H9 (cell line): ENCODE measurements at regions not wholly inside any gene's neighbourhood (a gene's known extent, or its start where the extent isn't known, plus 50 kb on each side); places are given as distances from the start of the nearest gene placed in this dataset.

Experiments used
- DNase-seq: peaks from one replicate; pipeline ENCODE4 v3.0.0-alpha.2; 2017
- H2AFZ ChIP-seq: one replicate; pipeline ENCODE4 v1.6.1; 2013; ENCODE audit warnings: mild to moderate bottlenecking, low read length, control low read depth, moderate library complexity
- H2AK5ac ChIP-seq: 2 replicates; pipeline ENCODE4 v1.6.1; 2013; ENCODE audit warnings: low read length, control low read depth, mixed read lengths; ENCODE audit not compliant: insufficient read length
- H2BK120ac ChIP-seq: one replicate; pipeline ENCODE4 v1.6.1; 2013; ENCODE audit warnings: low read depth, mild to moderate bottlenecking, low read length, control low read depth, inconsistent platforms; ENCODE audit not compliant: poor library complexity, severe bottlenecking
- H2BK12ac ChIP-seq: 2 replicates; pipeline ENCODE4 v1.6.1; 2013; ENCODE audit warnings: low read length, control low read depth, mixed read lengths, low read depth; ENCODE audit not compliant: insufficient read length
- H2BK15ac ChIP-seq: 2 replicates; pipeline ENCODE4 v1.6.1; 2013; ENCODE audit warnings: low read depth, low read length, control low read depth
- H2BK20ac ChIP-seq: one replicate; pipeline ENCODE4 v1.6.1; 2013; ENCODE audit warnings: low read depth, mild to moderate bottlenecking, low read length, control low read depth, inconsistent platforms; ENCODE audit not compliant: poor library complexity, severe bottlenecking
- H2BK5ac ChIP-seq: 2 replicates; pipeline ENCODE4 v1.6.1; 2013; ENCODE audit warnings: low read length, control low read depth, mixed read lengths; ENCODE audit not compliant: insufficient read length
- H3K14ac ChIP-seq: 2 replicates; pipeline ENCODE4 v1.6.1; 2013; ENCODE audit warnings: low read length, control low read depth; ENCODE audit not compliant: insufficient read depth
- H3K18ac ChIP-seq: 2 replicates; pipeline ENCODE4 v1.6.1; 2013; ENCODE audit warnings: low read depth, mild to moderate bottlenecking, mixed read lengths, low read length, control low read depth; ENCODE audit not compliant: insufficient read length
- H3K23ac ChIP-seq: 2 replicates; pipeline ENCODE4 v1.6.1; 2013; ENCODE audit warnings: low read length, control low read depth, mixed read lengths, low read depth; ENCODE audit not compliant: insufficient read length
- H3K23me2 ChIP-seq: 2 replicates; pipeline ENCODE4 v1.6.1; 2013; ENCODE audit warnings: low read depth, mild to moderate bottlenecking, mixed read lengths, low read length, control low read depth; ENCODE audit not compliant: insufficient read length, poor library complexity, severe bottlenecking
- H3K27ac ChIP-seq: 2 replicates; pipeline ENCODE4 v1.5.1; 2013; ENCODE audit warnings: low read length, control low read depth, mixed read lengths, low read depth; ENCODE audit not compliant: insufficient read length
- H3K27me3 ChIP-seq: 2 replicates; pipeline ENCODE4 v1.6.1; 2013; ENCODE audit warnings: low read length, control low read depth, inconsistent platforms; ENCODE audit not compliant: insufficient read depth
- H3K4ac ChIP-seq: 2 replicates; pipeline ENCODE4 v1.6.1; 2013; ENCODE audit warnings: low read depth, mild to moderate bottlenecking, control low read depth, inconsistent platforms, low read length, moderate library complexity
- H3K4me1 ChIP-seq: 2 replicates; pipeline ENCODE4 v1.6.1; 2013; ENCODE audit warnings: low read length, control low read depth, inconsistent platforms; ENCODE audit not compliant: insufficient read depth
- H3K4me2 ChIP-seq: 2 replicates; pipeline ENCODE4 v1.6.1; 2013; ENCODE audit warnings: low read length, control low read depth, mixed read lengths; ENCODE audit not compliant: insufficient read length, insufficient read depth
- H3K56ac ChIP-seq: 2 replicates; pipeline ENCODE4 v1.6.1; 2013; ENCODE audit warnings: low read depth, mild to moderate bottlenecking, mixed read lengths, low read length, control low read depth; ENCODE audit not compliant: insufficient read length
- H3K79me1 ChIP-seq: 2 replicates; pipeline ENCODE4 v1.6.1; 2013; ENCODE audit warnings: low read depth, mild to moderate bottlenecking, moderate library complexity, low read length, control low read depth, inconsistent platforms; ENCODE audit not compliant: insufficient read depth, poor library complexity, severe bottlenecking
- H3K79me2 ChIP-seq: 2 replicates; pipeline ENCODE4 v1.6.1; 2013; ENCODE audit warnings: low read length, control low read depth, inconsistent platforms; ENCODE audit not compliant: insufficient read depth
- H3K9ac ChIP-seq: 2 replicates; pipeline ENCODE4 v1.6.1; 2013; ENCODE audit warnings: low read length, control low read depth, mixed read lengths; ENCODE audit not compliant: insufficient read length; ENCODE audit errors: extremely low read depth
- H3K9me3 ChIP-seq: one replicate; pipeline ENCODE4 v1.6.1; 2013; ENCODE audit warnings: low read depth, low read length, inconsistent platforms; ENCODE audit not compliant: control insufficient read depth
- H3T11ph ChIP-seq: one replicate; pipeline ENCODE4 v1.6.1; 2013; ENCODE audit warnings: mild to moderate bottlenecking, low read length, control low read depth, inconsistent platforms
- H4K20me1 ChIP-seq: one replicate; pipeline ENCODE4 v1.6.1; 2013; ENCODE audit not compliant: control insufficient read depth, insufficient read length, insufficient read depth
- H4K5ac ChIP-seq: 2 replicates; pipeline ENCODE4 v1.6.1; 2013; ENCODE audit warnings: low read depth, mild to moderate bottlenecking, mixed read lengths, low read length, control low read depth; ENCODE audit not compliant: insufficient read length
- H4K8ac ChIP-seq: replicated peaks from 2 replicates; pipeline ENCODE4 v1.6.1; 2013; ENCODE audit warnings: low read length, control low read depth, mixed read lengths, low read depth; ENCODE audit not compliant: insufficient read length
- H4K91ac ChIP-seq: 2 replicates; pipeline ENCODE4 v1.6.1; 2013; ENCODE audit warnings: low read depth, mild to moderate bottlenecking, moderate library complexity, mixed read lengths, low read length, control low read depth; ENCODE audit not compliant: insufficient read length
- H3K27ac Mint-ChIP-seq, 3 experiments: 2 replicates in 2 of 3; 3 replicates in 1 of 3; pipeline ENCODE4 v1.8.0; 2020 to 2021; ENCODE audit warnings: mixed read lengths in 3 of 3, mild to moderate bottlenecking in 1 of 3, moderate library complexity in 1 of 3
- H3K27me3 Mint-ChIP-seq: 2 replicates; pipeline ENCODE4 v1.8.0; 2021; ENCODE audit warnings: low read depth, mild to moderate bottlenecking, moderate library complexity, mixed read lengths
- H3K36me3 Mint-ChIP-seq, 3 experiments: 2 replicates in 2 of 3; 3 replicates in 1 of 3; pipeline ENCODE4 v1.8.0; 2020 to 2021; ENCODE audit warnings: low read depth in 3 of 3, mixed read lengths in 3 of 3; ENCODE audit not compliant: insufficient read depth in 1 of 3
- H3K4me1 Mint-ChIP-seq, 2 experiments: 2 replicates each; pipeline ENCODE4 v1.8.0; 2020; ENCODE audit warnings: mixed read lengths in 2 of 2
- H3K4me3 Mint-ChIP-seq, 2 experiments: 2 replicates in 1 of 2; 3 replicates in 1 of 2; pipeline ENCODE4 v1.8.0; 2020 to 2021; ENCODE audit warnings: mild to moderate bottlenecking in 2 of 2, mixed read lengths in 2 of 2, moderate library complexity in 1 of 2
- H3K9me3 Mint-ChIP-seq, 2 experiments: 2 replicates in 1 of 2; 3 replicates in 1 of 2; pipeline ENCODE4 v1.8.0; 2020; ENCODE audit warnings: mild to moderate bottlenecking in 2 of 2, mixed read lengths in 2 of 2, moderate library complexity in 1 of 2
- CTCF ChIP-seq: fragments of 200-600 bp; sonication (generic); conservative IDR thresholded peaks from 3 replicates; pipeline ENCODE4 v1.8.0; 2021; ENCODE audit warnings: antibody characterized with exemption, mild to moderate bottlenecking
- WGBS: extraction: QIAGEN DNeasy Blood & Tissue Kit; methylation state at CpG from one replicate; pipeline ENCODE4 v1.1.7; 2013; ENCODE audit warnings: missing lambda C conversion rate, low lambda C conversion rate, mixed read lengths; ENCODE audit not compliant: insufficient read length; ENCODE audit errors: extremely low coverage; 5-methylcytosine and 5-hydroxymethylcytosine counted together

- Histone ChIP-seq H3K56ac (no peak overlapping the region), H3K4me1 (no peaks in the 10 kb centered on the region), H2AFZ (no peak overlapping the region), H3K23ac (no peak overlapping the region), H3K4me2 (no peak overlapping the region), H4K91ac (no peak overlapping the region), H3K27me3 (no peaks in the 10 kb centered on the region), H2AK5ac (no peak overlapping the region), H3K18ac (no peak overlapping the region), H3K9ac (no peak overlapping the region), H2BK12ac (no peak overlapping the region), H4K5ac (no peak overlapping the region), H3K9me3 (no peaks in the 10 kb centered on the region), H2BK20ac (no peak overlapping the region), H3K23me2 (no peaks in the 10 kb centered on the region), H3K14ac (no peak overlapping the region), H3K79me1 (no peaks in the 10 kb centered on the region), H3T11ph (no peak overlapping the region), H2BK15ac (no peak overlapping the region), H4K20me1 (no peaks in the 10 kb centered on the region), H2BK5ac (no peak overlapping the region), H3K79me2 (no peaks in the 10 kb centered on the region), H3K27ac (no peak overlapping the region), H2BK120ac (no peak overlapping the region), H4K8ac (no peak overlapping the region), H3K4ac (no peak overlapping the region)
- peaks cover 0 to 6% of the 10 kb centered on the region in 2 experiments; a peak in 2 of 5 replicates for H3K9me3 Mint-ChIP-seq
- H3K4me3 Mint-ChIP-seq = no peak overlapping the region
- peaks cover 3% of the 10 kb centered on the region in 2 experiments for H3K4me1 Mint-ChIP-seq
- no peak for DNase-seq
- no peak for TF ChIP-seq CTCF
- no peaks in the 10 kb centered on the region for H3K27me3 Mint-ChIP-seq
- H3K36me3 Mint-ChIP-seq = no peaks in the 10 kb centered on the region
- no peak overlapping the region; a peak in 1 of 7 replicates for H3K27ac Mint-ChIP-seq
- no CpG with 5 or more reads among the region's 4 CpGs for WGBS
Measured at GRCh38 chr9:85192750-85193149, 523.2 kb downstream of the NTRK2 start.
